GM23338 (cell line): ENCODE measurements at regions not wholly inside any gene's neighbourhood (a gene's known extent, or its start where the extent isn't known, plus 50 kb on each side); places are given as distances from the start of the nearest gene placed in this dataset.
"Not testable (repeated sequence)": the region's sequence is repeated elsewhere in the genome, so short reads cannot be mapped to it uniquely, and the experiment has no call there.

Experiments
- ATAC-seq: fragments of 200-7000 bp; cut with Tn5 transposase; 3 replicates; pipeline ENCODE4 v1.9.1; 2020
- DNase-seq: peaks from one replicate; pipeline ENCODE4 v3.0.0-alpha.2; 2015; ENCODE audit warnings: low spot score
- H2AFZ ChIP-seq: fragments of 200-600 bp; sonication (generic); 2 replicates; pipeline ENCODE4 v1.8.0; 2016; ENCODE audit warnings: antibody characterized with exemption, mild to moderate bottlenecking, moderate library complexity
- H3F3A ChIP-seq: fragments of 200-600 bp; sonication (generic); replicated peaks from 2 replicates; pipeline ENCODE4 v1.8.0; 2017; ENCODE audit warnings: antibody characterized with exemption, mixed run types, low read depth
- H3K27ac ChIP-seq: fragments of 200-600 bp; sonication (generic); 2 replicates; pipeline ENCODE4 v1.6.1; 2016; ENCODE audit warnings: low read depth
- H3K27me3 ChIP-seq: fragments of 200-600 bp; sonication (generic); 2 replicates; pipeline ENCODE4 v1.8.0; 2016; ENCODE audit warnings: mild to moderate bottlenecking, mixed run types, moderate library complexity; ENCODE audit not compliant: insufficient read depth
- H3K36me3 ChIP-seq: fragments of 200-600 bp; sonication (generic); 2 replicates; pipeline ENCODE4 v1.8.0; 2016; ENCODE audit warnings: mild to moderate bottlenecking; ENCODE audit not compliant: insufficient read depth
- H3K4me1 ChIP-seq: fragments of 200-600 bp; sonication (generic); 2 replicates; pipeline ENCODE4 v1.8.0; 2016; ENCODE audit warnings: mild to moderate bottlenecking, moderate library complexity; ENCODE audit not compliant: insufficient read depth
- H3K4me2 ChIP-seq: fragments of 200-600 bp; sonication (generic); 2 replicates; pipeline ENCODE4 v1.7.1; 2017; ENCODE audit warnings: mixed run types
- H3K4me3 ChIP-seq: fragments of 200-600 bp; sonication (generic); 2 replicates; pipeline ENCODE4 v1.6.1; 2016; ENCODE audit warnings: mixed run types
- H3K79me2 ChIP-seq: fragments of 200-600 bp; sonication (generic); replicated peaks from 2 replicates; pipeline ENCODE4 v1.8.0; 2017; ENCODE audit warnings: mild to moderate bottlenecking; ENCODE audit not compliant: insufficient read depth
- H3K9me2 ChIP-seq: fragments of 200-600 bp; sonication (generic); 2 replicates; pipeline ENCODE4 v1.8.0; 2017; ENCODE audit not compliant: insufficient read depth
- H4K20me1 ChIP-seq: fragments of 200-600 bp; sonication (generic); replicated peaks from 2 replicates; pipeline ENCODE4 v1.8.0; 2017; ENCODE audit warnings: mild to moderate bottlenecking; ENCODE audit not compliant: insufficient read depth
- H3K27ac Mint-ChIP-seq: 2 replicates; pipeline ENCODE4 v1.8.0; 2020; ENCODE audit warnings: inconsistent platforms, mild to moderate bottlenecking, moderate library complexity, mixed read lengths
- H3K27me3 Mint-ChIP-seq: 3 replicates; pipeline ENCODE4 v1.8.0; 2022; ENCODE audit warnings: low read depth, mild to moderate bottlenecking, moderate library complexity, mixed read lengths, inconsistent platforms; ENCODE audit not compliant: insufficient read depth, poor library complexity
- H3K36me3 Mint-ChIP-seq: 3 replicates; pipeline ENCODE4 v1.8.0; 2021; ENCODE audit warnings: low read depth, mild to moderate bottlenecking, inconsistent platforms, moderate library complexity, mixed read lengths
- H3K4me1 Mint-ChIP-seq: 3 replicates; pipeline ENCODE4 v1.8.0; 2020; ENCODE audit warnings: mild to moderate bottlenecking, inconsistent platforms, mixed read lengths
- H3K4me3 Mint-ChIP-seq: 3 replicates; pipeline ENCODE4 v1.8.0; 2021; ENCODE audit warnings: moderate library complexity, mild to moderate bottlenecking, inconsistent platforms, mixed read lengths
- H3K9me3 Mint-ChIP-seq: 3 replicates; pipeline ENCODE4 v1.8.0; 2020; ENCODE audit warnings: moderate library complexity, mild to moderate bottlenecking, inconsistent platforms, mixed read lengths
- ETS1 ChIP-seq: IDR thresholded peaks from 2 replicates; pipeline ENCODE4 v1.6.1; 2016; ENCODE audit warnings: antibody characterized with exemption
- ZNF114 ChIP-seq: fragments of 250-450 bp; sonication (Bioruptor Pico); IDR thresholded peaks from 2 replicates; pipeline ENCODE4 v1.5.0; 2020; ENCODE audit warnings: mild to moderate bottlenecking, moderate library complexity
- TF ChIP-seq, protein P1 (sequence below), 2 experiments: fragments of 200-600 bp in 1 of 2; sonication (generic) in 1 of 2; conservative IDR thresholded peaks; 2 replicates each; pipeline versions ENCODE4 v1.5.1 to v1.6.1; 2016 to 2017; ENCODE audit warnings: antibody characterized with exemption in 2 of 2, low read depth in 2 of 2, mild to moderate bottlenecking in 2 of 2, moderate library complexity in 1 of 2
- TF ChIP-seq, protein P2 (sequence below): IDR thresholded peaks from one replicate; pipeline ENCODE4 v1.6.1; 2018; ENCODE audit warnings: antibody characterized with exemption; ENCODE audit not compliant: unreplicated experiment

DNA sequence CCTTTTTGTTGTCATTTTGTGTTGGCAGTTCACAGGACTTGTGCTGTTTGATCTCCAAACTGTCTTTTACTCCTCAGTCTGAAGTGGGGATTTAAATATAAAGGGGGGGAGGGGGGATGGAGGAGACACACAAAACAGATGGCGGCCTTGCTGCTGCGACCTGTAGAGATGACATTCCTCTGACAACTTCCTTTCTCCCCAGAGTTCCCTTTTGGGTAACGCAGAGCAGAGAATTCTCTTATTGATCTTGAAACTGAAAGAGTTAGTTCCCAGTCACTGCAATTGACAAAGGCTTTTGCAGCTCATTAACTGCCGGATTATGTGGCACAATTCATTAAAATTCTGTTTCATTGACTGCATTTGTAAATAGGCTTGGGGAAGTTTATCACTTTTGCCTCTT, 279.3 kb downstream of the TSN start:
- Histone ChIP-seq H3K9me2 (no peaks in the 10 kb centered on the region; the same call in 1 of the 2 replicates), H4K20me1 (no peaks in the 10 kb centered on the region), H3K79me2 (no peaks in the 10 kb centered on the region), H3K36me3 (no peaks in the 10 kb centered on the region), H3K4me2 (peak overlapping the region; percentile 19; the same call in 1 of the 2 replicates), H3K4me3 (no peak overlapping the region), H3K27me3 (no peaks in the 10 kb centered on the region), H3F3A (no peaks in the 10 kb centered on the region), H3K27ac (no peak overlapping the region), H3K4me1 (peaks cover 9% of the 10 kb centered on the region), H2AFZ (peak overlapping the region; percentile 76; the same call in 1 of the 2 replicates)
- H3K27ac Mint-ChIP-seq: no peak overlapping the region
- H3K36me3 Mint-ChIP-seq: no peaks in the 10 kb centered on the region
- peaks cover 20% of the 10 kb centered on the region for H3K4me1 Mint-ChIP-seq
- no peak overlapping the region for H3K4me3 Mint-ChIP-seq
- TF ChIP-seq, protein P1, sequence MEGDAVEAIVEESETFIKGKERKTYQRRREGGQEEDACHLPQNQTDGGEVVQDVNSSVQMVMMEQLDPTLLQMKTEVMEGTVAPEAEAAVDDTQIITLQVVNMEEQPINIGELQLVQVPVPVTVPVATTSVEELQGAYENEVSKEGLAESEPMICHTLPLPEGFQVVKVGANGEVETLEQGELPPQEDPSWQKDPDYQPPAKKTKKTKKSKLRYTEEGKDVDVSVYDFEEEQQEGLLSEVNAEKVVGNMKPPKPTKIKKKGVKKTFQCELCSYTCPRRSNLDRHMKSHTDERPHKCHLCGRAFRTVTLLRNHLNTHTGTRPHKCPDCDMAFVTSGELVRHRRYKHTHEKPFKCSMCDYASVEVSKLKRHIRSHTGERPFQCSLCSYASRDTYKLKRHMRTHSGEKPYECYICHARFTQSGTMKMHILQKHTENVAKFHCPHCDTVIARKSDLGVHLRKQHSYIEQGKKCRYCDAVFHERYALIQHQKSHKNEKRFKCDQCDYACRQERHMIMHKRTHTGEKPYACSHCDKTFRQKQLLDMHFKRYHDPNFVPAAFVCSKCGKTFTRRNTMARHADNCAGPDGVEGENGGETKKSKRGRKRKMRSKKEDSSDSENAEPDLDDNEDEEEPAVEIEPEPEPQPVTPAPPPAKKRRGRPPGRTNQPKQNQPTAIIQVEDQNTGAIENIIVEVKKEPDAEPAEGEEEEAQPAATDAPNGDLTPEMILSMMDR (conservative IDR thresholded peaks at IDR 0.05; ENCODE audit: low read depth in 2 of 2): no peak
- TF ChIP-seq, protein P2, sequence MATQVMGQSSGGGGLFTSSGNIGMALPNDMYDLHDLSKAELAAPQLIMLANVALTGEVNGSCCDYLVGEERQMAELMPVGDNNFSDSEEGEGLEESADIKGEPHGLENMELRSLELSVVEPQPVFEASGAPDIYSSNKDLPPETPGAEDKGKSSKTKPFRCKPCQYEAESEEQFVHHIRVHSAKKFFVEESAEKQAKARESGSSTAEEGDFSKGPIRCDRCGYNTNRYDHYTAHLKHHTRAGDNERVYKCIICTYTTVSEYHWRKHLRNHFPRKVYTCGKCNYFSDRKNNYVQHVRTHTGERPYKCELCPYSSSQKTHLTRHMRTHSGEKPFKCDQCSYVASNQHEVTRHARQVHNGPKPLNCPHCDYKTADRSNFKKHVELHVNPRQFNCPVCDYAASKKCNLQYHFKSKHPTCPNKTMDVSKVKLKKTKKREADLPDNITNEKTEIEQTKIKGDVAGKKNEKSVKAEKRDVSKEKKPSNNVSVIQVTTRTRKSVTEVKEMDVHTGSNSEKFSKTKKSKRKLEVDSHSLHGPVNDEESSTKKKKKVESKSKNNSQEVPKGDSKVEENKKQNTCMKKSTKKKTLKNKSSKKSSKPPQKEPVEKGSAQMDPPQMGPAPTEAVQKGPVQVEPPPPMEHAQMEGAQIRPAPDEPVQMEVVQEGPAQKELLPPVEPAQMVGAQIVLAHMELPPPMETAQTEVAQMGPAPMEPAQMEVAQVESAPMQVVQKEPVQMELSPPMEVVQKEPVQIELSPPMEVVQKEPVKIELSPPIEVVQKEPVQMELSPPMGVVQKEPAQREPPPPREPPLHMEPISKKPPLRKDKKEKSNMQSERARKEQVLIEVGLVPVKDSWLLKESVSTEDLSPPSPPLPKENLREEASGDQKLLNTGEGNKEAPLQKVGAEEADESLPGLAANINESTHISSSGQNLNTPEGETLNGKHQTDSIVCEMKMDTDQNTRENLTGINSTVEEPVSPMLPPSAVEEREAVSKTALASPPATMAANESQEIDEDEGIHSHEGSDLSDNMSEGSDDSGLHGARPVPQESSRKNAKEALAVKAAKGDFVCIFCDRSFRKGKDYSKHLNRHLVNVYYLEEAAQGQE: no peak
- TF ChIP-seq ZNF114 (CRISPR knock-in tag): no peak
- TF ChIP-seq ETS1: no peak
- no peak for ATAC-seq
- H3K27me3 Mint-ChIP-seq: peaks cover 4% of the 10 kb centered on the region
- peak; percentile 41 for DNase-seq
- peaks cover 10% of the 10 kb centered on the region; the same call in 2 of the 3 replicates for H3K9me3 Mint-ChIP-seq

GRCh38 chr2:122038816-122039215, 283.4 kb downstream of the TSN start:
- H3K27ac Mint-ChIP-seq, H3K27me3 Mint-ChIP-seq: not testable (repeated sequence)

More at GRCh38 chr2:122038816-122039215, 283.4 kb downstream of the TSN start:
- H3K27ac ChIP-seq, H3K36me3 ChIP-seq, H4K20me1 ChIP-seq, H3K4me3 ChIP-seq, H3K79me2 ChIP-seq, H3K9me2 ChIP-seq, H3K4me2 ChIP-seq, H3K36me3 Mint-ChIP-seq, ATAC-seq, H3K4me1 ChIP-seq, H3K27me3 ChIP-seq, DNase-seq, H3F3A ChIP-seq, H2AFZ ChIP-seq, H3K4me3 Mint-ChIP-seq, H3K4me1 Mint-ChIP-seq: not testable (repeated sequence)
- H3K9me3 Mint-ChIP-seq: peaks cover 11% of the 10 kb centered on the region; the same call in 2 of the 3 replicates
